ENCODE measurements at regions not wholly inside any gene's neighbourhood (a gene's known extent, or its start where the extent isn't known, plus 50 kb on each side); places are given as distances from the start of the nearest gene placed in this dataset.

GRCh38 chr6:105992315-105992961 lies 93.7 kb upstream of the PRDM1 start:
- H3K27ac ChIP-seq = peak overlapping the region; percentile 67

GRCh38 chr6:105991561-105992314 lies 94.4 kb upstream of the PRDM1 start:
- peak overlapping the region; percentile 67 for H3K27ac ChIP-seq
- DNase-seq (ENCODE audit: low read depth, low spot score) = no peak

More at GRCh38 chr6:105992315-105992961, 93.7 kb upstream of the PRDM1 start:
- DNase-seq (ENCODE audit: low read depth, low spot score) = no peak

GRCh38 chr6:105990151-105990550 lies 96.0 kb upstream of the PRDM1 start:
- DNase-seq (ENCODE audit: low read depth, low spot score) = no peak

GRCh38 chr6:105988812-105989577 lies 97.1 kb upstream of the PRDM1 start:
- no peak overlapping the region for H3K27ac ChIP-seq
- DNase-seq (ENCODE audit: low read depth, low spot score) = no peak

More at GRCh38 chr6:105990151-105990550, 96.0 kb upstream of the PRDM1 start:
- peak overlapping the region; percentile 67 for H3K27ac ChIP-seq

GRCh38 chr6:105988321-105988720 lies 97.8 kb upstream of the PRDM1 start:
- H3K27ac ChIP-seq = no peak overlapping the region
- DNase-seq (ENCODE audit: low read depth, low spot score) = no peak

- H3K27ac ChIP-seq = no peak overlapping the region
- DNase-seq (ENCODE audit: low read depth, low spot score) = no peak
Observed at GRCh38 chr6:105987516-105987915, 98.6 kb upstream of the PRDM1 start.

GRCh38 chr6:105986998-105987397 lies 99.1 kb upstream of the PRDM1 start:
- no peak for DNase-seq (ENCODE audit: low read depth, low spot score)
- no peak overlapping the region for H3K27ac ChIP-seq

- H3K27ac ChIP-seq = no peak overlapping the region
- DNase-seq (ENCODE audit: low read depth, low spot score) = no peak
Observed at GRCh38 chr6:105985816-105986632, 100.1 kb upstream of the PRDM1 start.

GRCh38 chr6:105985098-105985815 lies 100.9 kb upstream of the PRDM1 start:
- H3K27ac ChIP-seq = no peak overlapping the region
- no peak for DNase-seq (ENCODE audit: low read depth, low spot score)

GRCh38 chr6:105983763-105984162 lies 102.4 kb upstream of the PRDM1 start:
- no peak overlapping the region for H3K27ac ChIP-seq
- DNase-seq (ENCODE audit: low read depth, low spot score) = no peak

GRCh38 chr6:105982761-105983540 lies 103.2 kb upstream of the PRDM1 start:
- H3K27ac ChIP-seq = no peak overlapping the region
- DNase-seq (ENCODE audit: low read depth, low spot score) = no peak

- no peak for DNase-seq (ENCODE audit: low read depth, low spot score)
- no peak overlapping the region for H3K27ac ChIP-seq
Observed at GRCh38 chr6:105981888-105982358, 104.2 kb upstream of the PRDM1 start.

GRCh38 chr6:105981002-105981887 lies 104.9 kb upstream of the PRDM1 start:
- H3K27ac ChIP-seq = no peak overlapping the region

GRCh38 chr6:105978974-105979373 lies 107.2 kb upstream of the PRDM1 start:
- H3K27ac ChIP-seq = no peak overlapping the region
- DNase-seq (ENCODE audit: low read depth, low spot score) = no peak

More at GRCh38 chr6:105981002-105981887, 104.9 kb upstream of the PRDM1 start:
- no peak for DNase-seq (ENCODE audit: low read depth, low spot score)

- no peak for DNase-seq (ENCODE audit: low read depth, low spot score)
- no peak overlapping the region for H3K27ac ChIP-seq
Observed at GRCh38 chr6:105977934-105978504, 108.1 kb upstream of the PRDM1 start.

- no peak overlapping the region for H3K27ac ChIP-seq
- no peak for DNase-seq (ENCODE audit: low read depth, low spot score)
Observed at GRCh38 chr6:105974986-105975385, 111.2 kb upstream of the PRDM1 start.

GRCh38 chr6:105972440-105972839 lies 113.7 kb upstream of the PRDM1 start:
- DNase-seq (ENCODE audit: low read depth, low spot score) = no peak
- no peak overlapping the region for H3K27ac ChIP-seq

All from epithelial cell of prostate (primary cell).